ENCODE measurements at regions not wholly inside any gene's neighbourhood (a gene's known extent, or its start where the extent isn't known, plus 50 kb on each side); places are given as distances from the start of the nearest gene placed in this dataset.

DNA sequence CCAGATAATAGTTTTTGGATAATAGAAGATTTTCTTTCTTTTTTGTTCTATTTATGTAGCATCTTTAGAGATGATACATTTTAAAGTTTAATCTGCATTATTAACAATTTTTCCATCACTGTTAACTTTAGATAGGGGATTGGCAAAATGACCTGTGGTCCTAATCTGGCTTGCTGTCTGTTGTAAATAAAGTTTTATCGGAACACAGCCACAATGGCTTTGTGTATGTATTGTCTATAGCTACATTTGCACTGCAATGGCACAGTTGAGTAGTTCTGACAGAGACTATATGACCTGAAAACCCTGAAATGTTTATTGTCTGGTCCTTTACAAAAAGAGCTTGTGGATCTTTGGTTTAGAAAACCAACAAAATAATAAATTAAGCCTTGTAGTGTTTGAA is 97.0 kb upstream of the CERS6 start:
- TF ChIP-seq, protein P1, sequence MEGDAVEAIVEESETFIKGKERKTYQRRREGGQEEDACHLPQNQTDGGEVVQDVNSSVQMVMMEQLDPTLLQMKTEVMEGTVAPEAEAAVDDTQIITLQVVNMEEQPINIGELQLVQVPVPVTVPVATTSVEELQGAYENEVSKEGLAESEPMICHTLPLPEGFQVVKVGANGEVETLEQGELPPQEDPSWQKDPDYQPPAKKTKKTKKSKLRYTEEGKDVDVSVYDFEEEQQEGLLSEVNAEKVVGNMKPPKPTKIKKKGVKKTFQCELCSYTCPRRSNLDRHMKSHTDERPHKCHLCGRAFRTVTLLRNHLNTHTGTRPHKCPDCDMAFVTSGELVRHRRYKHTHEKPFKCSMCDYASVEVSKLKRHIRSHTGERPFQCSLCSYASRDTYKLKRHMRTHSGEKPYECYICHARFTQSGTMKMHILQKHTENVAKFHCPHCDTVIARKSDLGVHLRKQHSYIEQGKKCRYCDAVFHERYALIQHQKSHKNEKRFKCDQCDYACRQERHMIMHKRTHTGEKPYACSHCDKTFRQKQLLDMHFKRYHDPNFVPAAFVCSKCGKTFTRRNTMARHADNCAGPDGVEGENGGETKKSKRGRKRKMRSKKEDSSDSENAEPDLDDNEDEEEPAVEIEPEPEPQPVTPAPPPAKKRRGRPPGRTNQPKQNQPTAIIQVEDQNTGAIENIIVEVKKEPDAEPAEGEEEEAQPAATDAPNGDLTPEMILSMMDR (IDR thresholded peaks at IDR 0.05) = no peak
- no peak for TF ChIP-seq POLR2A (IDR thresholded peaks at IDR 0.05)

Measured in testis (tissue), 2 donors.